ENCODE measurements at regions not wholly inside any gene's neighbourhood (a gene's known extent, or its start where the extent isn't known, plus 50 kb on each side); places are given as distances from the start of the nearest gene placed in this dataset.

GRCh38 chr10:33602278-33602677, 267.8 kb upstream of the NRP1 start:
- H3K27ac Mint-ChIP-seq = no peak overlapping the region
- ChIA-PET CTCF (no interaction called here), POLR2A (no interaction called here)
- Histone ChIP-seq H3K36me3 (replicated peaks in 1 of 2; ENCODE audit: control extremely low read depth in 1 of 2, control insufficient read depth in 1 of 2, extremely low read depth in 1 of 2, insufficient read depth in 2 of 2, low read length in 1 of 2) (no peaks in the 10 kb centered on the region), H4K20me1 (ENCODE audit: control insufficient read depth, insufficient read depth, low read length, poor library complexity, severe bottlenecking) (no peaks in the 10 kb centered on the region), H3K4me3 (ENCODE audit: control extremely low read depth in 1 of 5, extremely low read depth in 1 of 5, insufficient read depth in 1 of 5, low read depth in 2 of 5, low read length in 4 of 5) (no peak overlapping the region), H3K9me3 (ENCODE audit: control extremely low read depth in 1 of 3, control insufficient read depth in 2 of 3, insufficient read depth in 1 of 3, low read length in 2 of 3) (peaks cover 0 to 5% (median 3%) of the 10 kb centered on the region in 3 donors), H3K27me3 (replicated peaks in 1 of 4; ENCODE audit: control extremely low read depth in 1 of 4, control insufficient read depth in 3 of 4, insufficient read depth in 4 of 4, low read length in 3 of 4) (no peaks in the 10 kb centered on the region), H3K27ac (ENCODE audit: low read length in 2 of 2) (no peak overlapping the region), H2AFZ (ENCODE audit: insufficient read depth, low read depth, low read length, poor library complexity, severe bottlenecking) (no peak overlapping the region), H3K79me2 (ENCODE audit: control insufficient read depth, insufficient read depth, low read length) (no peaks in the 10 kb centered on the region), H3K9ac (ENCODE audit: low read length) (no peak overlapping the region), H3K4me1 (ENCODE audit: control insufficient read depth in 2 of 2, insufficient read depth in 2 of 2, low read length in 2 of 2) (no peaks in the 10 kb centered on the region), H3K4me2 (replicated peaks; ENCODE audit: low read depth, low read length, poor library complexity, severe bottlenecking) (no peak overlapping the region)
- no peak for TF ChIP-seq EZH2 (IDR thresholded peaks at IDR 0.05; ENCODE audit: borderline replicate concordance, insufficient read depth, low read depth, low read length, poor library complexity, severe bottlenecking)
- no peak overlapping the region for H3K4me3 Mint-ChIP-seq
- no CpG with 5 or more reads among the region's 1 CpG for WGBS (ENCODE audit: insufficient coverage)
- peaks cover 10% of the 10 kb centered on the region for H3K9me3 Mint-ChIP-seq (ENCODE audit: insufficient read depth)
- H3K27me3 Mint-ChIP-seq = no peaks in the 10 kb centered on the region
- ATAC-seq (ENCODE audit: low read depth) = no peak
- no peaks in the 10 kb centered on the region for H3K4me1 Mint-ChIP-seq
- intact Hi-C loops (cut with micrococcal nuclease) = no loop called here
- DNase-seq = no peak

GRCh38 chr10:33600381-33600780, 265.9 kb upstream of the NRP1 start:
- Histone ChIP-seq H3K9me3 (ENCODE audit: control extremely low read depth in 1 of 3, control insufficient read depth in 2 of 3, insufficient read depth in 1 of 3, low read length in 2 of 3) (peaks cover 0 to 7% (median 3%) of the 10 kb centered on the region in 3 donors), H3K27me3 (replicated peaks in 1 of 4; ENCODE audit: control extremely low read depth in 1 of 4, control insufficient read depth in 3 of 4, insufficient read depth in 4 of 4, low read length in 3 of 4) (no peaks in the 10 kb centered on the region), H3K4me2 (replicated peaks; ENCODE audit: low read depth, low read length, poor library complexity, severe bottlenecking) (no peak overlapping the region), H4K20me1 (ENCODE audit: control insufficient read depth, insufficient read depth, low read length, poor library complexity, severe bottlenecking) (no peaks in the 10 kb centered on the region), H3K79me2 (ENCODE audit: control insufficient read depth, insufficient read depth, low read length) (no peaks in the 10 kb centered on the region), H3K36me3 (replicated peaks in 1 of 2; ENCODE audit: control extremely low read depth in 1 of 2, control insufficient read depth in 1 of 2, extremely low read depth in 1 of 2, insufficient read depth in 2 of 2, low read length in 1 of 2) (no peaks in the 10 kb centered on the region), H2AFZ (ENCODE audit: insufficient read depth, low read depth, low read length, poor library complexity, severe bottlenecking) (no peak overlapping the region), H3K4me1 (ENCODE audit: control insufficient read depth in 2 of 2, insufficient read depth in 2 of 2, low read length in 2 of 2) (no peaks in the 10 kb centered on the region), H3K9ac (ENCODE audit: low read length) (no peak overlapping the region), H3K4me3 (ENCODE audit: control extremely low read depth in 1 of 5, extremely low read depth in 1 of 5, insufficient read depth in 1 of 5, low read depth in 2 of 5, low read length in 4 of 5) (no peak overlapping the region), H3K27ac (ENCODE audit: low read length in 2 of 2) (no peak overlapping the region)
- no peak overlapping the region for H3K27ac Mint-ChIP-seq
- TF ChIP-seq EZH2 (IDR thresholded peaks at IDR 0.05; ENCODE audit: borderline replicate concordance, insufficient read depth, low read depth, low read length, poor library complexity, severe bottlenecking) = no peak
- TF ChIP-seq, protein P1, sequence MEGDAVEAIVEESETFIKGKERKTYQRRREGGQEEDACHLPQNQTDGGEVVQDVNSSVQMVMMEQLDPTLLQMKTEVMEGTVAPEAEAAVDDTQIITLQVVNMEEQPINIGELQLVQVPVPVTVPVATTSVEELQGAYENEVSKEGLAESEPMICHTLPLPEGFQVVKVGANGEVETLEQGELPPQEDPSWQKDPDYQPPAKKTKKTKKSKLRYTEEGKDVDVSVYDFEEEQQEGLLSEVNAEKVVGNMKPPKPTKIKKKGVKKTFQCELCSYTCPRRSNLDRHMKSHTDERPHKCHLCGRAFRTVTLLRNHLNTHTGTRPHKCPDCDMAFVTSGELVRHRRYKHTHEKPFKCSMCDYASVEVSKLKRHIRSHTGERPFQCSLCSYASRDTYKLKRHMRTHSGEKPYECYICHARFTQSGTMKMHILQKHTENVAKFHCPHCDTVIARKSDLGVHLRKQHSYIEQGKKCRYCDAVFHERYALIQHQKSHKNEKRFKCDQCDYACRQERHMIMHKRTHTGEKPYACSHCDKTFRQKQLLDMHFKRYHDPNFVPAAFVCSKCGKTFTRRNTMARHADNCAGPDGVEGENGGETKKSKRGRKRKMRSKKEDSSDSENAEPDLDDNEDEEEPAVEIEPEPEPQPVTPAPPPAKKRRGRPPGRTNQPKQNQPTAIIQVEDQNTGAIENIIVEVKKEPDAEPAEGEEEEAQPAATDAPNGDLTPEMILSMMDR (IDR thresholded peaks at IDR 0.05) = no peak
- ChIA-PET POLR2A (no interaction called here), CTCF (no interaction called here)
- no CpG with 5 or more reads among the region's 3 CpGs for WGBS (ENCODE audit: insufficient coverage)
- peaks cover 10% of the 10 kb centered on the region for H3K9me3 Mint-ChIP-seq (ENCODE audit: insufficient read depth)
- intact Hi-C loops (cut with micrococcal nuclease) = no loop called here
- no peaks in the 10 kb centered on the region for H3K27me3 Mint-ChIP-seq
- no peaks in the 10 kb centered on the region for H3K4me1 Mint-ChIP-seq
- ATAC-seq (ENCODE audit: low read depth) = no peak
- H3K4me3 Mint-ChIP-seq = no peak overlapping the region
- DNase-seq = no peak

Measured in B cell (primary cell).